ENCODE measurements at regions not wholly inside any gene's neighbourhood (a gene's known extent, or its start where the extent isn't known, plus 50 kb on each side); places are given as distances from the start of the nearest gene placed in this dataset.
"Not testable (repeated sequence)": the region's sequence is repeated elsewhere in the genome, so short reads cannot be mapped to it uniquely, and the experiment has no call there.

- no peak for DNase-seq (ENCODE audit: low read depth)
- no peak for TF ChIP-seq CTCF (IDR thresholded peaks at IDR 0.05; ENCODE audit: control insufficient read depth, extremely low read depth, insufficient read depth)
- H3K4me3 ChIP-seq (ENCODE audit: low read depth, low read length) = no peak overlapping the region
Measured at GRCh38 chr6:60643870-60644269, 1642.2 kb downstream of the KHDRBS2 start.

- not testable (repeated sequence) for H3K4me3 ChIP-seq (ENCODE audit: low read depth, low read length)
Measured at GRCh38 chr6:60639185-60639584, 1646.8 kb downstream of the KHDRBS2 start.

More at GRCh38 chr6:60639185-60639584, 1646.8 kb downstream of the KHDRBS2 start:
- DNase-seq (ENCODE audit: low read depth) = not testable (repeated sequence)

Measured in LNCaP clone FGC (cell line).